ENCODE measurements at regions not wholly inside any gene's neighbourhood (a gene's known extent, or its start where the extent isn't known, plus 50 kb on each side); places are given as distances from the start of the nearest gene placed in this dataset.

DNA sequence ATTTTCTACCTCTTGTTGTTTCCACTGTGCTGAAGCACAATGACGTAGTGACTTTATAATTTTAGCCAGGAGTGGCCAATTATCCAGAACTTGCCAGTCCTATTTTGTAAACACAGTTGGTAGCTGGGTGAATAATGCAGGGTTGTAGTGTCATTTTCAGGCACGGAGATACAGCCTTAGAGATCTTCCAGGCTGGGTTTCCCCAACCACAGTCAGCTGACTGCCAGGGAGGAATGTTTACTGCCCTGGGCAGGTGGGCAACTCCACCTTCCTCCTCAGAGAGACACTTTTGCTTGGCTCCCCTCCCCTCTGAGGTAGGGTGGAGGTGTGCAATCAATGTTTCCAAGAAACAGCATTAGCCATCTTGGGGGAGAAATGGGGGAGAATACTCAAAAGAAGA lies 228.1 kb upstream of the NR4A3 start:
- H2AK5ac ChIP-seq (ENCODE audit: low read length, severe bottlenecking), result no peak overlapping the region
- no peaks in the 10 kb centered on the region for H3K36me3 ChIP-seq (ENCODE audit: control insufficient read depth in 1 of 2, insufficient read depth in 2 of 2, low read depth in 1 of 2, low read length in 2 of 2)
- H3K4me3 ChIP-seq (ENCODE audit: insufficient read depth in 1 of 2, low read depth in 1 of 2, low read length in 2 of 2), result no peak overlapping the region
- no peak overlapping the region for H3K18ac ChIP-seq (ENCODE audit: low read depth in 1 of 2, low read length in 2 of 2)
- no peak overlapping the region for H4K8ac ChIP-seq (ENCODE audit: low read length)
- H3K14ac ChIP-seq (ENCODE audit: low read length in 2 of 2), result no peak overlapping the region
- no peak overlapping the region for H2BK120ac ChIP-seq (ENCODE audit: low read depth, low read length)
- no peak overlapping the region for H2BK12ac ChIP-seq (ENCODE audit: low read length in 2 of 2)
- no peak overlapping the region for H3K4me2 ChIP-seq (ENCODE audit: low read length, poor library complexity, severe bottlenecking)
- 63% methylated on average over 2 of the region's 2 CpGs for WGBS
- no peaks in the 10 kb centered on the region for H3K27me3 ChIP-seq (ENCODE audit: control insufficient read depth in 1 of 2, insufficient read depth in 1 of 2, low read length in 2 of 2)
- H3K4ac ChIP-seq (ENCODE audit: low read depth in 1 of 2, low read length in 2 of 2), result no peak overlapping the region
- no peaks in the 10 kb centered on the region for H3K4me1 ChIP-seq (ENCODE audit: control insufficient read depth, insufficient read depth, low read depth, low read length)
- H2BK5ac ChIP-seq (ENCODE audit: low read depth, low read length, poor library complexity, severe bottlenecking), result no peak overlapping the region
- no peak overlapping the region for H3K9ac ChIP-seq (ENCODE audit: low read length)
- H3K9me3 ChIP-seq (ENCODE audit: control insufficient read depth, low read length), result no peaks in the 10 kb centered on the region
- DNase-seq, result no peak
- H2BK15ac ChIP-seq (ENCODE audit: low read depth, poor library complexity, severe bottlenecking), result no peak overlapping the region
- no peak overlapping the region for H3K27ac ChIP-seq (ENCODE audit: low read length, poor library complexity, severe bottlenecking)
- no peaks in the 10 kb centered on the region for H3K79me1 ChIP-seq (replicated peaks; ENCODE audit: low read length, poor library complexity, severe bottlenecking)
- peak overlapping the region; percentile 66 for H4K91ac ChIP-seq (ENCODE audit: low read length)
- H2AFZ ChIP-seq (ENCODE audit: low read depth, low read length), result no peak overlapping the region
- no peak overlapping the region for H3K23ac ChIP-seq (ENCODE audit: low read length in 2 of 2)

- H3K4me3 ChIP-seq (ENCODE audit: insufficient read depth in 1 of 2, low read depth in 1 of 2, low read length in 2 of 2), result no peak overlapping the region
- no peak overlapping the region for H4K91ac ChIP-seq (ENCODE audit: low read length)
- H3K27me3 ChIP-seq (ENCODE audit: control insufficient read depth in 1 of 2, insufficient read depth in 1 of 2, low read length in 2 of 2), result no peaks in the 10 kb centered on the region
- no peaks in the 10 kb centered on the region for H3K4me1 ChIP-seq (ENCODE audit: control insufficient read depth, insufficient read depth, low read depth, low read length)
- H2BK5ac ChIP-seq (ENCODE audit: low read depth, low read length, poor library complexity, severe bottlenecking), result no peak overlapping the region
- H2BK15ac ChIP-seq (ENCODE audit: low read depth, poor library complexity, severe bottlenecking), result no peak overlapping the region
- no peak overlapping the region for H2BK12ac ChIP-seq (ENCODE audit: low read length in 2 of 2)
- no peak overlapping the region for H3K9ac ChIP-seq (ENCODE audit: low read length)
- WGBS, result 91% methylated on average over 3 of the region's 4 CpGs
- no peak overlapping the region for H3K18ac ChIP-seq (ENCODE audit: low read depth in 1 of 2, low read length in 2 of 2)
- no peak overlapping the region for H2AFZ ChIP-seq (ENCODE audit: low read depth, low read length)
- no peak for DNase-seq
- H3K4me2 ChIP-seq (ENCODE audit: low read length, poor library complexity, severe bottlenecking), result no peak overlapping the region
- H3K9me3 ChIP-seq (ENCODE audit: control insufficient read depth, low read length), result no peaks in the 10 kb centered on the region
- no peak overlapping the region for H2AK5ac ChIP-seq (ENCODE audit: low read length, severe bottlenecking)
- H3K79me1 ChIP-seq (replicated peaks; ENCODE audit: low read length, poor library complexity, severe bottlenecking), result no peaks in the 10 kb centered on the region
- no peak overlapping the region for H3K14ac ChIP-seq (ENCODE audit: low read length in 2 of 2)
- no peak overlapping the region for H3K27ac ChIP-seq (ENCODE audit: low read length, poor library complexity, severe bottlenecking)
- H3K23ac ChIP-seq (ENCODE audit: low read length in 2 of 2), result no peak overlapping the region
- no peaks in the 10 kb centered on the region for H3K36me3 ChIP-seq (ENCODE audit: control insufficient read depth in 1 of 2, insufficient read depth in 2 of 2, low read depth in 1 of 2, low read length in 2 of 2)
- H2BK120ac ChIP-seq (ENCODE audit: low read depth, low read length), result no peak overlapping the region
- no peak overlapping the region for H4K8ac ChIP-seq (ENCODE audit: low read length)
- H3K4ac ChIP-seq (ENCODE audit: low read depth in 1 of 2, low read length in 2 of 2), result no peak overlapping the region
These were observed 227.5 kb upstream of the NR4A3 start for GRCh38 chr9:99594056-99594780.

DNA sequence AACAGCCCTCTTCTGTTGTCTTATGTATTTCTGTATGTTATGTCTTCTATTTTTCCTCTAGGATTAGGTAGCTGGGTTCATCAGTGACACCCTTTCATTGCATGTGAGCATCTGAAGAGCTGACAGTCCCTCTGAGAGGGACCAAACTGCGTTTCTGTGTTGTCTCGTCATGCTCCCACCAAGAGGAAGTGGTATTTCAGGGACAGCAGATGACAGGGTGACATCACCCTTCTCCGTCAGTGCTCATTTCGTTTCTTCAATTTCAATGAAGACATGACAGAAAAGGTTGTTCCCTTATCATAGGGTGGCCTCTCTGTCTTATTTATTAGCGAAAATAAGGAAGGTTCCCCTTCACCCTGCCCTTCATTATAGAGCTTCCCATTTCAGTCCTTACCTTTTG lies 225.9 kb upstream of the NR4A3 start:
- no peak overlapping the region for H3K4me2 ChIP-seq (ENCODE audit: low read length, poor library complexity, severe bottlenecking)
- H3K23ac ChIP-seq (ENCODE audit: low read length in 2 of 2), result no peak overlapping the region
- H2BK12ac ChIP-seq (ENCODE audit: low read length in 2 of 2), result no peak overlapping the region
- WGBS, result 62% methylated on average over 5 of the region's 5 CpGs
- H3K79me1 ChIP-seq (replicated peaks; ENCODE audit: low read length, poor library complexity, severe bottlenecking), result no peaks in the 10 kb centered on the region
- no peak overlapping the region for H4K91ac ChIP-seq (ENCODE audit: low read length)
- no peaks in the 10 kb centered on the region for H3K36me3 ChIP-seq (ENCODE audit: control insufficient read depth in 1 of 2, insufficient read depth in 2 of 2, low read depth in 1 of 2, low read length in 2 of 2)
- no peak overlapping the region for H3K4me3 ChIP-seq (ENCODE audit: insufficient read depth in 1 of 2, low read depth in 1 of 2, low read length in 2 of 2)
- no peaks in the 10 kb centered on the region for H3K9me3 ChIP-seq (ENCODE audit: control insufficient read depth, low read length)
- no peak overlapping the region for H2BK5ac ChIP-seq (ENCODE audit: low read depth, low read length, poor library complexity, severe bottlenecking)
- no peaks in the 10 kb centered on the region for H3K27me3 ChIP-seq (ENCODE audit: control insufficient read depth in 1 of 2, insufficient read depth in 1 of 2, low read length in 2 of 2)
- H2BK15ac ChIP-seq (ENCODE audit: low read depth, poor library complexity, severe bottlenecking), result no peak overlapping the region
- H3K4ac ChIP-seq (ENCODE audit: low read depth in 1 of 2, low read length in 2 of 2), result no peak overlapping the region
- no peak overlapping the region for H3K14ac ChIP-seq (ENCODE audit: low read length in 2 of 2)
- no peak overlapping the region for H2BK120ac ChIP-seq (ENCODE audit: low read depth, low read length)
- no peak overlapping the region for H2AK5ac ChIP-seq (ENCODE audit: low read length, severe bottlenecking)
- no peak overlapping the region for H3K18ac ChIP-seq (ENCODE audit: low read depth in 1 of 2, low read length in 2 of 2)
- H3K9ac ChIP-seq (ENCODE audit: low read length), result no peak overlapping the region
- no peak overlapping the region for H2AFZ ChIP-seq (ENCODE audit: low read depth, low read length)
- no peaks in the 10 kb centered on the region for H3K4me1 ChIP-seq (ENCODE audit: control insufficient read depth, insufficient read depth, low read depth, low read length)
- DNase-seq, result no peak
- no peak overlapping the region for H3K27ac ChIP-seq (ENCODE audit: low read length, poor library complexity, severe bottlenecking)
- H4K8ac ChIP-seq (ENCODE audit: low read length), result no peak overlapping the region

DNA sequence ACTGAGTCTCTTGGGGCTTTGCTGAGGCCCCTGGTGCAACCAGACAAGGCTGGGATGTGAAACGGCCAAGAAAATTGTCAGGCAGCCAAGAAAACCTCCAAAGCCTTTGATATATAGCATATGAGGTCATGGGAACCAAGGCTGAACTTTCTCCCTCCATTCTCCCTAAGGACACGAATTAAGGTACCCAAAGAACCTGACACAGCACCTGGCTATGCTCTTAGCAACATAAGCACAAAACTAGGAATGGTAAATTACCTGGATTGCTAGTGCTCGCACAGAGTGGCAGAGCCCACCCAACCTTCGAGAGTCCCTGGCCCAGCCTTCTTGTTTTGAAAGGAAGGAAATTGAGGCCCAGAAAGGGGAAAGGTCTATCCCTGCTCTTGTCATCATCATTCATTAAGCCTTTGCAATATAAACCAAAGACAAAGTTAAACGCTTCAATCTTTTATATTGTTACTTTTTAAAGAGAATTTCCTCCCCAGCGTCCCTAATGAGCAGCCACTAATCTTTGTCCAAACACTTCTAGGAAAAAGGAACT lies 220.0 kb upstream of the NR4A3 start:
- DNase-seq, result peak; percentile 55
- H3K9me3 ChIP-seq (ENCODE audit: control insufficient read depth, low read length), result no peaks in the 10 kb centered on the region
- H3K4me1 ChIP-seq (ENCODE audit: control insufficient read depth, insufficient read depth, low read depth, low read length), result no peaks in the 10 kb centered on the region
- H2BK5ac ChIP-seq (ENCODE audit: low read depth, low read length, poor library complexity, severe bottlenecking), result no peak overlapping the region
- H3K18ac ChIP-seq (ENCODE audit: low read depth in 1 of 2, low read length in 2 of 2), result no peak overlapping the region
- H2BK15ac ChIP-seq (ENCODE audit: low read depth, poor library complexity, severe bottlenecking), result no peak overlapping the region
- no peaks in the 10 kb centered on the region for H3K36me3 ChIP-seq (ENCODE audit: control insufficient read depth in 1 of 2, insufficient read depth in 2 of 2, low read depth in 1 of 2, low read length in 2 of 2)
- H4K91ac ChIP-seq (ENCODE audit: low read length), result no peak overlapping the region
- no peak overlapping the region for H3K23ac ChIP-seq (ENCODE audit: low read length in 2 of 2)
- H3K27me3 ChIP-seq (ENCODE audit: control insufficient read depth in 1 of 2, insufficient read depth in 1 of 2, low read length in 2 of 2), result peaks cover 0 to 5% of the 10 kb centered on the region in 2 experiments
- H3K4me2 ChIP-seq (ENCODE audit: low read length, poor library complexity, severe bottlenecking), result no peak overlapping the region
- no peak overlapping the region for H4K8ac ChIP-seq (ENCODE audit: low read length)
- no peak overlapping the region for H3K4ac ChIP-seq (ENCODE audit: low read depth in 1 of 2, low read length in 2 of 2)
- WGBS, result 26% methylated on average over 5 of the region's 6 CpGs
- no peak overlapping the region for H2AFZ ChIP-seq (ENCODE audit: low read depth, low read length)
- H3K79me1 ChIP-seq (replicated peaks; ENCODE audit: low read length, poor library complexity, severe bottlenecking), result no peaks in the 10 kb centered on the region
- H3K9ac ChIP-seq (ENCODE audit: low read length), result no peak overlapping the region
- no peak overlapping the region for H2BK120ac ChIP-seq (ENCODE audit: low read depth, low read length)
- H2BK12ac ChIP-seq (ENCODE audit: low read length in 2 of 2), result no peak overlapping the region
- no peak overlapping the region for H3K4me3 ChIP-seq (ENCODE audit: insufficient read depth in 1 of 2, low read depth in 1 of 2, low read length in 2 of 2)
- H3K14ac ChIP-seq (ENCODE audit: low read length in 2 of 2), result no peak overlapping the region
- no peak overlapping the region for H2AK5ac ChIP-seq (ENCODE audit: low read length, severe bottlenecking)
- H3K27ac ChIP-seq (ENCODE audit: low read length, poor library complexity, severe bottlenecking), result no peak overlapping the region

Measured in mesenchymal stem cell (in vitro differentiated cells and primary cell).